COR-L47 (cell line): ENCODE measurements at regions not wholly inside any gene's neighbourhood (a gene's known extent, or its start where the extent isn't known, plus 50 kb on each side); places are given as distances from the start of the nearest gene placed in this dataset.

Experiments used
- DNase-seq: peaks from one replicate; lab custom pipeline; 2025; lab: John Stamatoyannopoulos, UW

DNA sequence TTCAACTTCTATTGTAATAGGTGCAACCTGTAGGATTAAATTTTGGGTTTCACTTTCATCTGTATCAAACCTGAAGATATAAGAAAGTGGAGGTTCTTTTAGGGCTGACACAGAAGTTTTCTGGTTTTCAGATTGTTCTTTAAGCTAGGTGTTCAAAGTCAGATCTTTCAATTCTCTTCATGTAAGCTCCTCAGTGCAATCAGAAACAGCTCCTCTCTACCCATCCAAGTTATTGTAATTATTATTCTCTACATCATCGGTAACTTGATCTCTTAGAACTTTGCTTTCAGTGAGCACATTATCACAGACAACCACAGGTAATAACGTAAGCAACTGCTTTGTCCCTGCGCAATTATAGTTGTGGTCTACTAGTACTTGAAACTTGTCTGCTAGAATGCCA, 179.4 kb downstream of the MYCN start:
- DNase-seq = no peak

DNA sequence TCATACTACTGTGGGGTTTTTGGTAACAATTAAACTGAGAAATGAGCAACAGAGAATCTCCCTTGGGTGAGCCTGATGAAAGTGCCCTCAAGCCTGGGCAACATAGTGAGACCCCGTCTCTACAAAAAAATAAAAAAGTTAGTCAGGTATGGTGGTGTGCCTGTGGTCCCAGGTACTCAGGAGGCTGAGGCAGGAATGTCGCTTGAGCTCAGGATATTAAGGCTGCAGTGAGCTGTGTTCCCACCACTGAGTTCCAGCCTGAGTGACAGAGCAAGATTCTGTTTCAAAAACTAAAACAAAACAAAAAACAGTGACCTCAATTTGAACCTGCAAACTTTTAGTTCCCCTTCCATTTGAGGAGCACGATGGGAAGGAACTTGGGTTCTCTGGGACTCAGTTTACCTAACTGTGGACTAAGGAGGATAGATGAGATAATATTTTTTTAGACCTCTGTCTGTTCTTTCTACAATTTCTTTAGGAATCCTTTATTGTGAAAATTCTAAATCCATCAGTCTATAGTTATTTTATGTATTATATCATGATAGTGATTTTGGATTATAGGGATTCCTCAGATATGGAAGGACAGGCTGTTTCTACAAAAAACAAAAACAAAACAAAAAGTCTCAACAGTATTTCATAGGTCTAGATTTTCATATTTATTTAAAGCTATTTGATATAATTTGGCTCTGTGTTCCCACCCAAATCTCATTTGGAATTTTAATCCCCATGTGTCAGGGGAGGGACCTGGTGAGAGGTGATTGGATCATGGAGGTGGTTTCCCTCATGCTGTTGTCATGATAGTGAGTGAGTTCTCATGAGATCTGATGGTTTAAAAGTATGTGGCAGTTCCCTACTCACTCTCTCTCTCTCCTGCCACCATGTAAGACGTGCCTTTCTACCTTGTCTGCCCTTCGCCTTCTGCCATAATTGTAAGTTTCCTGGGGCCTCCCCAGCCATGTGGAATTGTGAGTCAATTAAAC, 178.6 kb downstream of the MYCN start:
- no peak for DNase-seq

DNA sequence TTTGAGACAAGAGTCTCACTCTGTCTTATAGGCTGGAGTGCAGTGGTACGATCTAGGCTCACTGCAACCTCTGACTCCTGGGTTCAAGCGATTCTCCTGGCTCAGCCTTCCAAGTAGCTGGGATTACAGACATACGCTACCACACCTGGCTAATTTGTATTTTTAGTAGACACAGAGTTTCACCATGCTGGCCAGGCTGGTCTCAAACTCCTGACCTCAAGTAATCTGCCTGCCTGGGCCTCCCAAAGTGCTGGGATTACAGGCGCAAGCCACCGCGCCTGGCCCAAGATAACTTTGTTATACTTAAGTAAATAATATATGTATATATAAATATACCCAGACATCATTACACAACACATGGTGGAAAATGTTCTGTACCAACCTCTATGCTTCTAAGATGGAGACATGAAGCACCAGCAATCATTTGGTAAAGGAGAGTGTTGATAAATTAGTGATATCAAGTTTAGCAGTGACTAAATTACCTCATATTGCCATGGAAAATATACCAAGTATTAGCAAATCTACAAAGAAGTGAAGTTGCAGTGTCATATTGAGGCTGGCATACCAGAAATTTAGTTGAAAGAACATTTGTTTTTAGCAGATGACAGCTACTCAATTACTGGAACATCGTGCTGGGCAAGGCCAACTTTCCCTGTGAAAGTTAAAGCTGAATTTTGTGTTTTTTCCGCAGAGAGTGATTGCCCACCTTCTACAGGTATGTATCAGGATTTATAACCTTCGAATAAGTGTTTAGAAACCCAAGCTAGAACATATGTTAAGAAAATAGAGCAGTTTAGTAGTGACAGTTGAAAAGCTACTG, 177.7 kb downstream of the MYCN start:
- no peak for DNase-seq

DNA sequence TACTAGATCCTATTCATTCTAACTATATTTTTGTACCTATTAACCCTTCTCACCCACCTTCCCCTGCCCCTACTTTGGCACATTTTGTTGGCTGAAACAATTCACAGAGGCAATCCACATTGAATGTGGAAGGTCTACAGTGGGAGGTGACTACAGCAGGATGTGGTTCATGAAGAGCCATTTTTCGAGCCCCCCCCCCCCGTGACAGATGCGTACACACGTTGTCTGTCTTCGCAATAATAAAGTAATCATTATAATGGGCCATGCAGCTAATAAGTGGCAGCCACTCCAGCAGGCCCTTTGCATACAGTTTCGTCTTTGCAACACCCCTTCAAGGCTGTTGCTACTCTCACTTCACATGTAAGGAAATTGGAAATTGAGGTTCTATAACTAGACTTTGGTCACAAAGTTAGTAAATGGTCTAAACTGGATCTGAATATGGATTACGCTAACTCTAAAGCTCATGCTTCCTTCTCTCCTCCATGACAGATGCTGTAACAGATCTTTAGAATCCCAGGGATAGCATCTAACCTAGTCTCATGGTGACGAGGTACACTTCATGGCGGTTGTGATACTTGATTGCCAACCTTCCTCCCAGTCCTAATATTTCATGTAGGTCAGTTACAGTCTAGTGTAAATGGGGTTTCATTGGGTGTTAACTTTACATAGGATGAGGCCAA, 176.8 kb downstream of the MYCN start:
- no peak for DNase-seq

DNA sequence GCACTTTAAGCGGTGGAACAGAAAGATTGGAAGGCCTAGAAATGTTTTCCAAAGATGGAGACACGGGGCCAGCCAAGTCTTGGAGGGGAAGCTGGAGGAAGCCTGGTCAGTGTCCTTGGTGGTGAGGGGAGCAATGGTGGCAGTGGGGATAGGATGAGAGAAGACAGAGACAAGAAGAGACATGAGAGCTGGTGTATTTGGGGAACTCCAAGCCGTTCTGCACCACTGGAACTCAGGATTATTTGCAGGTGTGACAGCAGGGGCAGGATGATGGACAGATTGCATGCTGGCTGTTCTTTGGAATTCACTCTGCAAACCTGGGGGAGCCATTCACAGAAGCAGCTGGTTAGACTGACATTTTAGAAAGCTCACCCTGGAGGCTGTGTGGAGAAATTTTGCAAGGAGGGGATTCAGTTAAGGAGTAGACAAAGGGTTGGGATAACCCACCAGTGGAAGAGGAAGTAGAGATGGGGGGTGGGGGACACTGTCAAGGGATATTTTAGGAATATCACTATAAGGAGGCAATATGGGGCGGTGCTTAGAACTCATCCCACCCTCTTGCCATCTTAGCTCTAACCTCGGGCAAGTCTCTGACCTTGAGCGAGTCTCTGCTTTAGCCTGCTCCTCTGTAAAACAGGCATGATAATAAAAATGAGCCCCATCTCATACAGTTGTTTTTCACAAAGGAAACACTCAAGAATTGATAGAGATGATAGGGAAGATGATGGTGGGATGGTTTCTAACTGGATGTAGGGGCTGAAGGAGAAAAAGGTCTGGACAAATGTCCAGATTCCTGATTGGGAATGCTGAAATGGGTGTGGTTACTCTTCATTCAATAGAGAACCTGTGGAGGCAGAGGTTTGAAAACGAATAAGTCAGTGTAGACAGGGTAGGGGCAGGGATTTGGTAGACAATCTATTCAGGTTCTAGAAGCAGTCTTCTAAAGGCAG, 175.8 kb downstream of the MYCN start:
- no peak for DNase-seq

DNA sequence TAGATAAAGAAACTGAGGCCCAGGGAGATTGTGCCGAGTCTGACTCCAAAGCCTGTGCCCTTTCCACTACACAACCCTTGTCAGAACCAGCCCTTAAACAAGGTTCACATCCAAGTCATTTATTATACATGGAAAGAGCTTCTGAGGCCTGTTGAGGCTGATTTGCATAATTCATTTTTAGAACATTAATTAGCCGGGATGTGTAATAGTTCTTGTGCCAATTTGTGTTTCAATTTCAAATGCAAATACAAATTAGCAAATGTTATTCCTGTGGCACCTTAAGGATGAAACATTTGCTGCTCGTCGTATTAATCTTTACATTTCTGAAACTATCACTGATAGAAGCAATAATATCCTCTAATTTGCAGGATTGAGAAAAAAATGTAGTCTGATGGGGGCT, 174.9 kb downstream of the MYCN start:
- no peak for DNase-seq

DNA sequence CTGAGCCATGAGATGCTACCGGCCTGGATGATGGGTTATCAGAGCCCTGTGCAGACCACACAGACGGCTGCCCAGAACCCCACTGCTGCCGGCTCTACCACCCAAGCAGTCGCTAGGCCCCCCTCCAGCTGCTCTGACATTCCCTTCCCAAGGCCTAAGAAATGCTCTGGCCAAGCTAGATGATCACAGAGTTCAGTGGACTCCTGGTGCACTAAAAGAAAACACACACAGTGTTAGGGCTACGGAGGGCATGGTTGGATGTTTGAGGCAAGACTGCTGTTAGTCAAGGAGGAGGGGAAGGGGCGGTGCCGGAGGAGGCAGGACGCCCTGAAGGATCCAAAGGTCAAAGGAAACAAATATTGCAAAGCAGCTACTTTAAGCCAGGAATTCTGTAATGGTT, 174.5 kb downstream of the MYCN start:
- no peak for DNase-seq

DNA sequence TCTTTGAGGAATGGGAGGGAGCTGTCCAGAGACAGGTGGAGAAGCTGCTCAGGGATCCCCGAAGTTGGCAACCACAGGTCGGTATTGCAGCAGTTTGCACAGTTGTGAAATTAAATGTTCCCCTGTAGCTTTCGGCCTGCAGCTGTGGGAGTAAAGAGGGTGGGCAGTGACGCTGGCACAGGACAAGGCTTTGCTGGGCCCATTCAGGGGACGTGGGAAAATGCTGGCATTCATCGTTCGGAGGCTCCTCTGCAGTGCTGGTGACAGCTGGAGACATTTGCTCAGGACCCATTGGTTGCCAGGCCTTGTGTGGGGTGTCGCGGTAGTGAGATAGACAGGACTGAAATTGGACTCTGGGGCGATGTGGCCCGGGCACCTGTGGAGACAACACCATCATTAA, 173.7 kb downstream of the MYCN start:
- no peak for DNase-seq

DNA sequence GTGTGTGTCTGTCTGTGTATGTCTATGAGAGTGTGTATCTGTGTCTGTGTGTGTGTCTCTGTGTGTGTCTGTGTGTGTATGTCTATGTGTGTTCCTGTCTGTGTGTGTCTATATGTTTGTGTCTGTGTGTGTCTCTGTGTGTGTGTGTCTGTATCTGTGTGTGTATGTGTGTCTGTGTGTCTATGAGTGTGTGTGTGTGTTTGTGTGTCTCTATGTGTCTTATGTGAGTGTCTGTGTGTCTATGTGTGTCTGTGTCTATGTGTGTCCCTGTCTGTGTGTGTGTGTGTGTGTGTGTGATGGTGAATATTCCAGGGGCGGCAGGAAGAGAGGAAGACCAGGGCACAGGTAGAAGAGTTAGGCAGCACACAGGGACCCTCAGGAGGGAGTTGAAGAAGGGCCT, 173.2 kb downstream of the MYCN start:
- no peak for DNase-seq

DNA sequence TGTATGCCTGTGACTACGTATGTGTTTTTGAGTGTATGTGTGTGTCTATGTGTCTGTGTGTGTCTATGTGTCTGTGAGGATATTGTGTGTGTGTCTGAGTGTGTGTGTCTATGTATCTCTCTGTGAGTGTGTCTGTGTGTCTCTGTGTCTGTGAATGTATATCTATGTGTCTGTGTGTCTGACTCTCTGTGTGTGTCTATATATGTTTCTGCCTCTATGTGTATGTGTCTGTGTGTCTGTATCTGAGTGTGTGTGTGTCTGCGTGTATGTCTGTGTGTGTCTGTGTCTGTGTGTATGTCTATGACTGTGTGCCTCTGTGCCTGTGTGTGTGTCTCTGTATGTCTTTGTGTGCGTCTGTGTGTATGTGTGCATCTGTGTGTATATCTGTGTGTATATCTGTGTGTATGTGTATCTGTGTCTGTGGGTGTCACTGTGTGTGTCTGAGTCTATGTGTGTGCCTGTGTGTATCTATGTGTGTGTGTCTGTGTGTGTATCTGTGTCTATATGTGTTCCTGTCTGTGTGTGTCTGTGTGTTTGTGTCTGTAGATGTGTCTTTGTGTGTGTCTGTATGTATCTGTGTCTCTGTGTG, 172.7 kb downstream of the MYCN start:
- no peak for DNase-seq

DNA sequence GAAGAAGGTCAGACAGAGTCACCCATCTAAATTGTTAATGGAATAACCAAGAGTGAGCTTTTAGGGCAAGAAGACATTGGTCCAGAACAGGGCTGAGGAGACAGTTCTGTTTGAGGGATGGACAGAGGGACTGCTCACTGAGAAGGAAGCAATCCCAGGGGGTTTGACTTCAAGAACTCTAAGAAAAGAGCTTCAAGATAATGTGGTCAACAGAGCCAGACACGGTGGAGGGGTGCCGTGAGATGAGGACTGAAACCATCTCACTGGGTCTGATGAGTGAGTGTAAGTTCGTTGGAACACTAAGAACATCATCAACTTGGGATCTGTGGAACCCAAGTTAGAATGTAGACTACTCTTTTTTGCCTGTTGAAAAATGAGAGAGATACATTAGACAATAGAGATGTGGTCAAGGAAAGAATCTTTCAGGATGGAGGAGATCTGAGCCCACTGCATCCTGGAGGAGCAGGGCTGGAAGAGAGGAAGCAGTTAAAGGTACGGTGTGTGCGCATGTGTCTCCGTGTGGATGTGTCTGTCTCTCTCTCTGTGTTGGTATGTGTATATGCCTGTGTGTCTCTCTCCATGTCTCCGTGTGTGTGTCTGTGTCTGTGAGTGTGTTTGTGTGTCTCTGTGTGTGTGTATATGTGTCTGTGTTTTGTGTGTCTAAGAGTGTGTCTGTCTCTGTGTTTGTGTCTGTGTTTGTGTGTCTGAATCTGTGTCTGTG, 172.1 kb downstream of the MYCN start:
- DNase-seq = no peak

DNA sequence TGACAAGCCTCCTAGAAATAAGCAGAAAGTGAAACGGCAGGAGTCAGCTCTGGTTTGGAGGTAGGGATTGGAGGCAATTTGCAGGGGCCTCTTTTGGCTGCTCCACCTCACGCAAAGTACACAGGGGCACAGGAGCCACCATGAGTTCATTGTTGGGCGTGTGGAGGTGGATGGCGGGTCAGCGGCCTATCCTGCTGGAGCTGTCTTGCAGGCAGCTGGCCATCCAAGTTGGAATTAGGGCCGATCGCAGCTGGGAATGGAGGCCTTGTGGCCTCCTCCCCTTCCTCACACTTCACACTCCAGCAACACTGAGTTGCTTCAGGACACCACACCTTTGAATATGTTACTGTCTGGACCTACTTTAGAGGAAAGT, 171.5 kb downstream of the MYCN start:
- no peak for DNase-seq

DNA sequence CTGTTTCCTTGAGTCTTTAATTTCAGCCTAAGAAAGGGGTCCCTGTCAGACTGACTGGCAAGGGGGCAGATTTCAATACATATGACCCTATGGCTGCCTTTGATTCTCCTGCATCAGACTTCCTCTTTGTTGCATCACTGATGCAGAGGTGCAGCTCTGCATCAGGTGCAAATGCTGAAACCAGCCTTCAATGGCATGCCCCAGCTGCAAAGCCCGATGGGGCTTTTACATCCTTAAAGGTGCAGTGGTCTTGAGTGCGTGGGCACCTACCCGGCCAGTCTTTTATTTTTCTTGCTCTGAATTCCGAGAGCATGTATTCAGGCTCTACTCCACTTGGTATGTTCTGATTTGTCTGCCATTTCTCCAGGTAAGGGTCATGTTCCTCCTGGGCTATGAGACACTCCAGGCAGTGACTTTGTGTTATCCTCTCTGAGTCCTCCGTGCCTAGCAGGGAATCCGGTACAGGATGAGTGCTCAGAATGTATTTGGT, 169.5 kb downstream of the MYCN start:
- DNase-seq = no peak

DNA sequence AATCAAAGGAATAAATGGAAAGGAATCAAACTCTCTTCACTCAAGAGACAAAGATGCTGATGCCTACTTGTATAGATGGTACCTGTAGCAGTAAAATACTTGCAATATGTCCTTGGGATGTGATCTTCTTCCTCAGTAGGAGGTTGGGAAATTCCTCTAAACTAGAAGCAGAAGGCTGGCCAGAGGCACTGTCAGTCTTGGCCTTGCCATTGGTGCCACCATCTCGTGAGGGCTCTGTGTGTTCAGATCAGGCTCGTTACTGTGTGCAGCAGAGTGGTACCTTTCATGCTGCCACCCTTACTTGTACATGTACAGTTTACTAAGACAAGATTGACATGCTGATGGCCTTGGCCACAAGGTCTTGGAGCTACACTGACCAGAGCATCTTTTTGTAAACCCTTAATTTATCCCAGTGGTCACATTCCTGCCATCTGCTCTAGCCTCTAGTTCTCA, 169.0 kb downstream of the MYCN start:
- DNase-seq = no peak

DNA sequence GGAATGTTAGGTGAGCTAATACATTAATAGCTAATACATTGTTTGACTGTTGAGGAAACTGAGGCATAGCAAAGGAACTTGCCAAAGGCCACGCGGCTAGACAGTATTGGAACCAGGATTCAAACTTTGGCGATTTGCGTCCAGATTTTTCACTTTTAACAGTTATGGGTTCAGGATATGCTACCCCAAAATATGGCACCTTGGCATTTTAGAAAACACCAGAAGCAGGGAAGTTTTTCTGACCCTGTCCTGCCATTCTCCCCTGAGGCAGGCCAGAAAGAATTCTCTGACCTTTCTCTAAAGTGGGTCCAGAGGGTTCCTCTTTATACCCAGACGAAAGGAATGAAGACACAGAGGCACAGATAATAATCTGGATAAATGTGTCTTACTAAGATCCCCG, 166.9 kb downstream of the MYCN start:
- DNase-seq = no peak

DNA sequence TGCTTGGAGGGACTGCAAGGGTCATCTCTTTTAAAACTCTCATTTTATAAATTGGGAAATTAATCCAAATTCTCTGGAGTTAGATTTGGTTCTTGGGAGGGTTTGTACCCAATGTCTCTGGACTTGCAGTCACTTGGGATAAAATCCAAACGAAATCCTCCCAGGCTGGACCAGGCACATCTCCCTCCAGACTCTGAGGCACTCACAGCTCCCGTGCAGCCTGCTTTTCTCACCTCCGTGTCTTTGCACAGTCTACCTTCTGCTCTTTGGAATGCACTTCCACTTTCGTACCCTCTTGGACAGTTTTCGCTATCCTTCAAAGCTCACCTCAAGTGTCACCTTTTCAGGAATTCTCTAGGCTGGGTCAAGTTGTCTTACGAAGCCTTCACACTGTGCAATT, 166.3 kb downstream of the MYCN start:
- no peak for DNase-seq

DNA sequence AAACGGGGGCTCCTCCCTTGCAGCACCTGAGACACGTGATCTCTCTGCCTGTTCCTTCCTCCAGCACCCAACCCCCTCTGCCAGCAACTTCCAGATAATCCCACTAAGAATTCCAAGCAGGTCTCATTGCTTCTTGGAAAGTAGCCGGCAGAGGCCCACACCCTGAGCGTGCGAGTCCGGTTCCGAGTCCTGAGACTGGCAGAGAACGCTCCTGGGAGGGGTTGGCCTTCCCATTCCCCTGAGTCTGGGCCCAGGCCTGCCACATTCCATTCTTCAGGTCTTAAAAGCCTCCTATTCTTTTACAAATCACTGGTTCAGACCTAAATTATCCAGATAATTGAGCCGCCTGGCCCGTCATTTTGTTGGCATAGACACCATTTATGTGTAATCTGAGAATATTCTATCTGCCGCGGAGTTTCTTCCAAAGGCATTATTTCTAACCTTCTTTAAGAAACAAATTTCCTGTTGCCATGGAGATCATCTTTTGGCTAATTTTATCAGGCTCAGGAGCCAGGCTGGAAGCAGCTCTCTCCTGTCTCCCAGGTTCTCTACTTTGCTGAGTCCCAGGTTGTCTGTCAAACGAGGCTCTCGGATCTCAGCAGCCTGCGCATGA, 165.4 kb downstream of the MYCN start:
- no peak for DNase-seq

DNA sequence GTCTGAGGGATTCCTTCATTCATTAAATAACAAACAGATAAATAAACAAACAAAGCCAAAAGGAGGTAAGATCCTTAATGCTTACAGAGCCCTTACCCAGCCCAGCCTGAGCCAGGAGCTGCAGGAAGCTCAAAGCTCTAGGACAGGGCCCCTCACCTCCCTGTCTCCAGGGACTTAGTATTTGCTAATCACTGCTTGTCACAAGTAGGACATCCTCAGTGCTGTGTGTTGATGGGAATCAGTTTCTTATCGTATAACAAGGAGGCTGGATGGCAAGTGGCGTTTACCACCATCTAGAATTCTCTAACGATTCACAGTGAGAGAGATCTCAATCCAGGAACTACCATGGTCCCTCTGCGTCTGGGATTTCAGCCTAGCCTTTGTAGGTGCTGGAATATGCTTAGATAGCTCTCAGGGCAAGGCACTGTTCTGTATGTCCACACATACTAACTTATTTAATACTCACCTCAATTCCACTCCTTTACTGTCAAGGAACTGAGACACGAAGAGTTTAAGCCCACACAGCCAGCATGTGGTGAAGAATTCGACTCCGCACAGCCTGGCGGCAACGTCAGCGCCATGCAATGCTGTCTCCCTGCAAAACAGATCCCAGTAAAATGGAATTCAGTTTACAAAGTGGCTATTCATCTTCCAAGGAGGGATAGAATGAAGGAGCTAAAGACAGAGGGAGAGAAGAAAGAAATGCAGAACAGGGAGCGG, 164.8 kb downstream of the MYCN start:
- no peak for DNase-seq

DNA sequence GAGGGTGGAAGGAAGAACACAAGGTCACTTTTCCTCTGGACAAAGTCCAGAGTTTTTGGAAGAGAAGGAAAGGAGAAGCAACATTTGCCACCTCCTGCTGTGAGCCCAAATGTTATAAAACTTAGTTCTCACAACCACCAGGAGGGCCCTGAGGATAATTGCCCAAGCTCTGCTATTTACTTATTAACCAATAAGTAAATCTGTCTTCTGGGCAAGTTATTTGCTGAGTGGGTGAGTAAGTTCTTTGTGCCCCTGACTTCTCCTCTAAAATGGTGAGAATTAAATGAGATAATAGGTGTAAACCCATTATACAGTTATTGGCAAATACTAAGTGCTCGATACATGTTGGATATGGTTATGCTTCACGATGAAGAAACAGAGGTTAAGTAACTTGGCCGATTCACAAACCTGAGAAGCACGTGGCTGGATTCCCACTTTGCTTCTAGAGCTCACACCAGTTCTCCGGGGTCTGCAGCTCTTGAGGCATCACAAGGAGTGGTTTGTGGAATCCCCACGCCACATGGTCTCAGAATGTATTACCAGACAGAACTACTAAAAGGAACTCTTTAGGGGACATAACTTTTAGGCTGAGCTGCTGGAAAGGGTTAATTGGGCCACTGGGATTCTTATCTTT, 164.1 kb downstream of the MYCN start:
- no peak for DNase-seq
